GM12875 (cell line): ENCODE measurements at regions not wholly inside any gene's neighbourhood (a gene's known extent, or its start where the extent isn't known, plus 50 kb on each side); places are given as distances from the start of the nearest gene placed in this dataset.

Source experiments
- H3K4me3 ChIP-seq: one replicate; pipeline ENCODE4 v1.5.1; 2011; ENCODE audit warnings: low read depth, low read length, control low read depth
- CTCF ChIP-seq: IDR thresholded peaks from 2 replicates; pipeline ENCODE4 v1.5.1; 2011; ENCODE audit warnings: low read depth, mild to moderate bottlenecking, control low read depth, inconsistent platforms, low read length, moderate library complexity, borderline replicate concordance; ENCODE audit not compliant: insufficient read depth

- no peak for TF ChIP-seq CTCF
- no peak overlapping the region for H3K4me3 ChIP-seq
Measured at GRCh38 chr13:40077396-40078027, 422.1 kb downstream of the COG6 start.

GRCh38 chr13:40079721-40080120, 424.3 kb downstream of the COG6 start:
- no peak for TF ChIP-seq CTCF

GRCh38 chr13:40080676-40081075, 425.2 kb downstream of the COG6 start:
- no peak overlapping the region for H3K4me3 ChIP-seq
- TF ChIP-seq CTCF: no peak

More at GRCh38 chr13:40079721-40080120, 424.3 kb downstream of the COG6 start:
- no peak overlapping the region for H3K4me3 ChIP-seq

- H3K4me3 ChIP-seq: no peak overlapping the region
- no peak for TF ChIP-seq CTCF
Measured at GRCh38 chr13:40082639-40083038, 427.2 kb downstream of the COG6 start.

GRCh38 chr13:40083841-40084240, 428.4 kb downstream of the COG6 start:
- TF ChIP-seq CTCF: no peak
- no peak overlapping the region for H3K4me3 ChIP-seq

GRCh38 chr13:40084934-40085333, 429.5 kb downstream of the COG6 start:
- no peak for TF ChIP-seq CTCF

More at GRCh38 chr13:40084934-40085333, 429.5 kb downstream of the COG6 start:
- H3K4me3 ChIP-seq: no peak overlapping the region
